ENCODE measurements at regions not wholly inside any gene's neighbourhood (a gene's known extent, or its start where the extent isn't known, plus 50 kb on each side); places are given as distances from the start of the nearest gene placed in this dataset.

GRCh38 chr5:62942384-62942783, 363.8 kb downstream of the LRRC70 start:
- Histone ChIP-seq H3K27ac (ENCODE audit: low read length) (no peak overlapping the region), H3K9me2 (replicated peaks; ENCODE audit: insufficient read depth, low read length) (no peaks in the 10 kb centered on the region), H3K36me3 (replicated peaks; ENCODE audit: insufficient read depth, low read length) (no peaks in the 10 kb centered on the region), H3K4me2 (ENCODE audit: low read depth, low read length) (no peak overlapping the region), H3K4me3 (ENCODE audit: low read length) (no peak overlapping the region), H2AFZ (ENCODE audit: low read length) (no peak overlapping the region), H3K4me1 (ENCODE audit: low read length) (no peaks in the 10 kb centered on the region), H4K20me1 (ENCODE audit: insufficient read depth, low read length) (no peaks in the 10 kb centered on the region), H3K27me3 (replicated peaks; ENCODE audit: insufficient read depth, low read length) (no peaks in the 10 kb centered on the region), H3K9me3 (replicated peaks; ENCODE audit: insufficient read depth, low read length) (no peaks in the 10 kb centered on the region), H3F3A (ENCODE audit: insufficient read depth, low read length) (no peaks in the 10 kb centered on the region), H3K79me2 (ENCODE audit: low read length) (no peaks in the 10 kb centered on the region), H3K9ac (ENCODE audit: low read length) (no peak overlapping the region)
- DNase-seq = no peak
- TF ChIP-seq CTCF (IDR thresholded peaks at IDR 0.05; ENCODE audit: low read length) (no peak), EZH2 (optimal IDR thresholded peaks at IDR 0.05; ENCODE audit: low read depth, low read length) (no peak), EZH2phosphoT487 (IDR thresholded peaks at IDR 0.05; ENCODE audit: low read length) (no peak)

GRCh38 chr5:62938927-62939326, 360.3 kb downstream of the LRRC70 start:
- H3K9ac ChIP-seq (ENCODE audit: low read length) = no peak overlapping the region
- no peaks in the 10 kb centered on the region for H3F3A ChIP-seq (ENCODE audit: insufficient read depth, low read length)
- H3K4me2 ChIP-seq (ENCODE audit: low read depth, low read length) = no peak overlapping the region
- H3K27me3 ChIP-seq (replicated peaks; ENCODE audit: insufficient read depth, low read length) = no peaks in the 10 kb centered on the region
- no peak for DNase-seq
- H3K27ac ChIP-seq (ENCODE audit: low read length) = no peak overlapping the region
- no peak overlapping the region for H3K4me3 ChIP-seq (ENCODE audit: low read length)
- no peaks in the 10 kb centered on the region for H3K9me3 ChIP-seq (replicated peaks; ENCODE audit: insufficient read depth, low read length)
- no peaks in the 10 kb centered on the region for H4K20me1 ChIP-seq (ENCODE audit: insufficient read depth, low read length)
- no peaks in the 10 kb centered on the region for H3K79me2 ChIP-seq (ENCODE audit: low read length)
- no peaks in the 10 kb centered on the region for H3K4me1 ChIP-seq (ENCODE audit: low read length)
- H2AFZ ChIP-seq (ENCODE audit: low read length) = no peak overlapping the region
- no peaks in the 10 kb centered on the region for H3K36me3 ChIP-seq (replicated peaks; ENCODE audit: insufficient read depth, low read length)
- no peaks in the 10 kb centered on the region for H3K9me2 ChIP-seq (replicated peaks; ENCODE audit: insufficient read depth, low read length)
- TF ChIP-seq EZH2 (optimal IDR thresholded peaks at IDR 0.05; ENCODE audit: low read depth, low read length) (no peak), CTCF (IDR thresholded peaks at IDR 0.05; ENCODE audit: low read length) (no peak), EZH2phosphoT487 (IDR thresholded peaks at IDR 0.05; ENCODE audit: low read length) (no peak)

- Histone ChIP-seq H3K9me2 (replicated peaks; ENCODE audit: insufficient read depth, low read length) (no peaks in the 10 kb centered on the region), H2AFZ (ENCODE audit: low read length) (no peak overlapping the region), H3K4me2 (ENCODE audit: low read depth, low read length) (no peak overlapping the region), H3K4me3 (ENCODE audit: low read length) (no peak overlapping the region), H3K79me2 (ENCODE audit: low read length) (no peaks in the 10 kb centered on the region), H3F3A (ENCODE audit: insufficient read depth, low read length) (no peaks in the 10 kb centered on the region), H3K36me3 (replicated peaks; ENCODE audit: insufficient read depth, low read length) (no peaks in the 10 kb centered on the region), H3K9me3 (replicated peaks; ENCODE audit: insufficient read depth, low read length) (no peaks in the 10 kb centered on the region), H3K9ac (ENCODE audit: low read length) (no peak overlapping the region), H3K27me3 (replicated peaks; ENCODE audit: insufficient read depth, low read length) (no peaks in the 10 kb centered on the region), H3K4me1 (ENCODE audit: low read length) (no peaks in the 10 kb centered on the region), H3K27ac (ENCODE audit: low read length) (no peak overlapping the region), H4K20me1 (ENCODE audit: insufficient read depth, low read length) (no peaks in the 10 kb centered on the region)
- TF ChIP-seq CTCF (IDR thresholded peaks at IDR 0.05; ENCODE audit: low read length) (no peak), EZH2 (optimal IDR thresholded peaks at IDR 0.05; ENCODE audit: low read depth, low read length) (no peak), EZH2phosphoT487 (IDR thresholded peaks at IDR 0.05; ENCODE audit: low read length) (no peak)
- DNase-seq = no peak
Measured at GRCh38 chr5:62937661-62938558, 359.3 kb downstream of the LRRC70 start.
